DMS79 (cell line): ENCODE measurements at regions not wholly inside any gene's neighbourhood (a gene's known extent, or its start where the extent isn't known, plus 50 kb on each side); places are given as distances from the start of the nearest gene placed in this dataset.

Experiments
- DNase-seq: peaks from one replicate; lab custom pipeline; 2025; lab: John Stamatoyannopoulos, UW

GRCh38 chr11:129266536-129266935, 74.4 kb upstream of the ARHGAP32 start:
- DNase-seq, result no peak

DNA sequence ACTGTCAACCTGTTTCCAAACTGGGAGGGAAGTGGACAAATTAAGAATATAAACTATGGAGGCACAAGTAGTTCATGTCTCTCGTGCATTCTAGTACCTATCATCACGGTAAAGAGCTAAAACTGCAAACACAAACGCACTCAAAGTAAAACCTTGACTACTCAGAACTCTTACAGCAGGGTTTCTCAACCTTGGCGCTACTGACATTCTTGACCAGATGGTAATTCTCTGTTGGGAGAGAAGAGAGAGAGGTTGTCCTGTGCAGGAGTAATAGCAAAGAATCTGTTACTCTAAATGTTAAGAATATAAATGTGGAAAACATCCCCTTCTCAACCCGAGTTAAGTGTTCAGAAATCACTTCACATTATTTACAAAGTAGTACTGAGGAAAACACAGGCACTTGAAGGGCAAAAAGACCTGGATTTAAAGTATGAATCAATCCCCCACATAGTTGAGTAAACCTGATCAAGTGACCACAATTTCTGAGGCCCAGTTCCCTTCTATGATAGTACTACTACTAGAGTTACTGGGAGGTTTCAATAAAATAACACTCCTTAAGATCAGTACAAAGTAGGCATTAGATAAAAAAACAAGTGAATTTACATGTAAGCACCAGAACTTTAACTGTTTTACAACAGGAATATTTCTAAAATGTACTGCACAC, 73.1 kb upstream of the ARHGAP32 start:
- DNase-seq, result peak; percentile 47

- DNase-seq, result no peak
Measured at GRCh38 chr11:129264114-129264513, 72.0 kb upstream of the ARHGAP32 start.

DNA sequence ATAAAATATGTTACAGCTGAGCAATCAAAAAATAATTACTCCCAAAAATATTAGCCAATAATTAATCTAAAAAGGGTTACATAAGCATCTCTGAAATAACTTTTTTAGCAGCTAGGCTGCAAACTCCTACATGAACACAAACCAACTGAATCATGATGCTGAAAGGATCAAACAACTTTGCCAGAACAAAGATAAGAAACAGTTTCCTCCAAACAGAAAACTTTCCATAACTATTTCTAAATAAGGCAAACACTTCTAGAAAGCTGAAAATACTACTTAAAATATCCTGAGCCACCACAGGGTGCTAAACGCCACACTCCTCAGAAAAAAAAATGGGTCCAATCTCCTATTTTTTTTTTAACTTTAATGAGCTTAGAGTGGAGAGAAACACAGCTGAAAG, 68.6 kb upstream of the ARHGAP32 start:
- DNase-seq, result no peak

- no peak for DNase-seq
Measured at GRCh38 chr11:129259931-129260348, 67.8 kb upstream of the ARHGAP32 start.

- DNase-seq, result no peak
Measured at GRCh38 chr11:129258205-129258604, 66.1 kb upstream of the ARHGAP32 start.

DNA sequence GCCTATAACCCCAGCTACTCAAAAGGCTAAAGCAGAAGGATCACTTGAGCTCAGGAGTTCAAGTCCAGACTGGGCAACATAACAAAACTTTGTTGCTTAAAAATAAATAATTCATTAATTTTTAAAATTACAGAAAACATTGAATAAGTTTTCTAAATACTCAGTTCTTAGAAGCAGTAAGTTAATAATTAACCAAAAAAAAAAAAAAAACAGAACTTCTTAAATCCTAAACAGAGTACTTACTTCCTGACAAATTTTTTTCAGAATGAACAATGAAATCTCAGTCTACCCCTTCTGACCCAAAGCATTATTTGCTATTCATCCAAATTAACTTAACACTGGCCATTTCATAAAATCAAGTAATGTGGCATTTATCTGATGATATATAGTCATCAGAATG, 65.4 kb upstream of the ARHGAP32 start:
- no peak for DNase-seq

DNA sequence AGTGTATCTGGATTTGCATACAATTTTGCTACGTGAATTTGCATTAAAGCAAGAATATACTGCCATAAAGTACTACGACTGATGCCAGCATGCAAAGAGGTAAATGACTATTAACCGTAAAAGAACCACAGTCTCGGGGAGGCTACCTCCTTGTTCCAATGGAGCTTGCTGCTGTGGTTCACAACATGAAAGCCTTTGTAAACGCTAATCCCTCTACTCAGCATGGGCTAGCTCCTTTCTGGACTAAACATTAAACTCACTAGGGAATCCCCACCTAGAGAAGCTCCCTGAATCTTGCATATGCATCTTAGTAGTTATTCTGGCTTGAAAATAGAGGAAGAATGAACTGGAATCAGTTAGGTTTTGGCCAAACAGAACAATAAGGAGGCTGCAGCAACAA, 60.5 kb upstream of the ARHGAP32 start:
- no peak for DNase-seq

DNA sequence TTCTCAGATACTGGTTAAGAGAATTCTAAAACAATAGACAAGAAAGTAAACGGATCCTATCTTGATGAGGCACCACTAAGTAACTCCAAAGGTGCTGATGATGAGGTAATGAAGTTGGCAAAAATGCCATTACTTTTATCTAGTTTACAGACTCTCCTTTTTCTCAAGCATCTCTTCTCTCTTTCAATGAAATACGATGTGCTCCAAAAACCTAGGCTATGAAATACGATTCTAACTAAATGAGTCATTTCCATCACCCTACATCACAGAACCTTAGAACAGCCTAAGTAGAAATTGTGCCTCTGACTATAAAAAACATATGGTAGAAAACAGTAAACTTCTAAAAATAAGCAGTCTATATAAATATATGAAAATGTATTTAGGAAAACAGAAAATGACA, 58.9 kb upstream of the ARHGAP32 start:
- no peak for DNase-seq

DNA sequence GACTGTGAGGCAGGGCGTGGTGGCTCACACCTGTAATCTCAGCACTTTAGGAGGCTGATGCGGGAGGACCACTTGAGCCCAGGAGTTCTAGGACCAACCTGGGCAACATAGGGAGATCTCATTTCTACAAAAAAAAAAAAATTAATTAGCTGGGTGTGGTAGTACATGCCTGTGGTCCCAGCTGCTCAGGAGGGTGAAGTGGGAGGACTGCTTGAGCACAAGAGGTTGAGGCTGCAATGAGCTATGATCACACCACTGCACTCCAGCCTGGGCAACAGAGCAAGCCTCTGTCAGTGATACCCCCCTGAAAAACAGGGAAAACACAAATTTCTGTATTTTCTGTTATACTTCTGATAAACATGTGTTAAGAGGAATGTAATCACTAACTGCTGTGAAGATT, 57.8 kb upstream of the ARHGAP32 start:
- no peak for DNase-seq

GRCh38 chr11:129249351-129249750, 57.2 kb upstream of the ARHGAP32 start:
- no peak for DNase-seq

DNA sequence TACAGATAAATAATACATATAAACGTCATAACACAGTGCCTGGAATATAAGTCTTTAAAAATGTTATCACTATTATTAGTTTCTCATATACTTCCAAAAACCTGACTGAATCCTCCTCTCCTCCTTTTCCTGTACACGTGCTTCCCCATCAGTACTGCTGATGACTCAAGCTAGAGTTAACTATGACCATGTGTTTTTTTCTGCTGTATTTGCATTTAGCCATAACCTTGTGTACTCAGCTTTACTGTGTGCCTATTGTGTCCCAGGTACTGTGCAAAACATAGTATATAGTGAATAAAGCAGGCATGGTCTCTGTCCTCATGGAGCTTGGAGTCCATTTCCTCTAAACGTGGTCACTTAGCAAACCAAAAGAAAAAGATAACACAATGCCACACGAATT, 56.5 kb upstream of the ARHGAP32 start:
- no peak for DNase-seq

DNA sequence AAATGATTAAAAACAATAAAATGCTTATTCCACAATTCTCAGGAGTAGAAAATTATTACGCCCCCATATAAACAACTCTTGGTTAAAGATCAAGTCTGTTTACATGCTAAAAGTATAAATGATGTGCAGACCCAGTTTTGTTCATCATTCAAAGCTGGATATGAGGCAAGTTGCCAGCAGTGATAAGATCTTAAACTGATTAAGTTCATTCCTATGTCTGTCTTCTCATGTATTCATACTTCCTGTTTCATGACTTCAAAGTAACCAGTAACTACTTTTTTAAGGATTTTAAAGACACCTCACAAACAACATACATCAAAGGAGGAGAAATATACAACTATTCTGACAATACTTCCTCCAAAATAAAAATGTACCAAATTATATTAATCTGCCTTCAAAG, 55.0 kb upstream of the ARHGAP32 start:
- DNase-seq, result no peak

GRCh38 chr11:129242855-129243254, 50.7 kb upstream of the ARHGAP32 start:
- no peak for DNase-seq
